ENCODE measurements at regions not wholly inside any gene's neighbourhood (a gene's known extent, or its start where the extent isn't known, plus 50 kb on each side); places are given as distances from the start of the nearest gene placed in this dataset.
"Not testable (repeated sequence)": the region's sequence is repeated elsewhere in the genome, so short reads cannot be mapped to it uniquely, and the experiment has no call there.

DNA sequence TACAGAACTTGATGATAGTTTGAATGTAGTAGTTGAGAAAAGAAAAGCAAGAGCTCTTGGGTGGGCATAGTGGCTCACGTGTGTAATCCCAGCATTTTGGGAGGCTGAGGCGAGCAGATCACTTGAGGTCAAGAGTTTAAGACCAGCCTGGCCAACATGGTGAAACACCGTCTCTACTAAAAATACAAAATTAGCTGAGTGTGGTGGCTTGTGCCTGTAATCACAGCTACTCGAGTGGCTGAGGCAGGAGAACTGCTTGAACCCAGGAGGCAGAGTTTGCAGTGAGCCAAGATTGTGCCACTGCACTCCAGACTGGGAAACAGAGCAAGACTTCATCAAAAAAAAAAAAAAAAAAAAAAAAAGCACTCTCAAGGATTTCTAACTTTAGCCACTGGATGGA lies 900.2 kb upstream of the WWC1 start:
- ATAC-seq; POLR2A ChIA-PET; DNase-seq (ENCODE audit: low spot score); H3K27me3 Mint-ChIP-seq (ENCODE audit: low read depth); H3K4me3 Mint-ChIP-seq; H3K36me3 Mint-ChIP-seq; H3K27ac Mint-ChIP-seq; H3K9me3 Mint-ChIP-seq: not testable (repeated sequence)
- CTCF ChIA-PET: interaction anchor here (1.1 kb wide), 1 partner anchor 130 kb away, joined by 4 read pairs; no protein-coding TSS in a partner anchor
- H3K4me1 Mint-ChIP-seq: peaks cover 15% of the 10 kb centered on the region

- TF ChIP-seq NR3C1 (CRISPR knock-in tag; conservative IDR thresholded peaks at IDR 0.05; ENCODE audit: low read depth): no peak
- TF ChIP-seq CREB1 (CRISPR knock-in tag; IDR thresholded peaks at IDR 0.05): no peak
- Mint-ChIP-seq H3K27me3 (ENCODE audit: low read depth) (no peaks in the 10 kb centered on the region), H3K4me3 (no peak overlapping the region), H3K36me3 (no peaks in the 10 kb centered on the region), H3K9me3 (peaks cover 1% of the 10 kb centered on the region; the same call in 1 of the 2 replicates), H3K27ac (no peak overlapping the region), H3K4me1 (peaks cover 15% of the 10 kb centered on the region)
- DNase-seq (ENCODE audit: low spot score) (no peak), ATAC-seq (peak; percentile 81)
- ChIA-PET CTCF (interaction anchor here (1.1 kb wide), 1 partner anchor 130 kb away, joined by 4 read pairs; no protein-coding TSS in a partner anchor), POLR2A (no interaction called here)
Observed at GRCh38 chr5:167392240-167392639, 899.2 kb upstream of the WWC1 start.

- H3K27ac Mint-ChIP-seq: no peak overlapping the region
- H3K4me3 Mint-ChIP-seq: no peak overlapping the region
- POLR2A ChIA-PET: no interaction called here
- no peak for ATAC-seq
- H3K9me3 Mint-ChIP-seq: no peaks in the 10 kb centered on the region
- no peaks in the 10 kb centered on the region for H3K27me3 Mint-ChIP-seq (ENCODE audit: low read depth)
- DNase-seq (ENCODE audit: low spot score): no peak
- peaks cover 15% of the 10 kb centered on the region for H3K4me1 Mint-ChIP-seq
- TF ChIP-seq, protein P1, sequence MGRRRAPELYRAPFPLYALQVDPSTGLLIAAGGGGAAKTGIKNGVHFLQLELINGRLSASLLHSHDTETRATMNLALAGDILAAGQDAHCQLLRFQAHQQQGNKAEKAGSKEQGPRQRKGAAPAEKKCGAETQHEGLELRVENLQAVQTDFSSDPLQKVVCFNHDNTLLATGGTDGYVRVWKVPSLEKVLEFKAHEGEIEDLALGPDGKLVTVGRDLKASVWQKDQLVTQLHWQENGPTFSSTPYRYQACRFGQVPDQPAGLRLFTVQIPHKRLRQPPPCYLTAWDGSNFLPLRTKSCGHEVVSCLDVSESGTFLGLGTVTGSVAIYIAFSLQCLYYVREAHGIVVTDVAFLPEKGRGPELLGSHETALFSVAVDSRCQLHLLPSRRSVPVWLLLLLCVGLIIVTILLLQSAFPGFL (CRISPR knock-in tag; IDR thresholded peaks at IDR 0.05; ENCODE audit: borderline replicate concordance): no peak
- TF ChIP-seq ERG (CRISPR knock-in tag; IDR thresholded peaks at IDR 0.05): no peak
- TF ChIP-seq, protein P2, sequence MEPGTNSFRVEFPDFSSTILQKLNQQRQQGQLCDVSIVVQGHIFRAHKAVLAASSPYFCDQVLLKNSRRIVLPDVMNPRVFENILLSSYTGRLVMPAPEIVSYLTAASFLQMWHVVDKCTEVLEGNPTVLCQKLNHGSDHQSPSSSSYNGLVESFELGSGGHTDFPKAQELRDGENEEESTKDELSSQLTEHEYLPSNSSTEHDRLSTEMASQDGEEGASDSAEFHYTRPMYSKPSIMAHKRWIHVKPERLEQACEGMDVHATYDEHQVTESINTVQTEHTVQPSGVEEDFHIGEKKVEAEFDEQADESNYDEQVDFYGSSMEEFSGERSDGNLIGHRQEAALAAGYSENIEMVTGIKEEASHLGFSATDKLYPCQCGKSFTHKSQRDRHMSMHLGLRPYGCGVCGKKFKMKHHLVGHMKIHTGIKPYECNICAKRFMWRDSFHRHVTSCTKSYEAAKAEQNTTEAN (CRISPR knock-in tag; IDR thresholded peaks at IDR 0.05): no peak
- TF ChIP-seq, protein P3, sequence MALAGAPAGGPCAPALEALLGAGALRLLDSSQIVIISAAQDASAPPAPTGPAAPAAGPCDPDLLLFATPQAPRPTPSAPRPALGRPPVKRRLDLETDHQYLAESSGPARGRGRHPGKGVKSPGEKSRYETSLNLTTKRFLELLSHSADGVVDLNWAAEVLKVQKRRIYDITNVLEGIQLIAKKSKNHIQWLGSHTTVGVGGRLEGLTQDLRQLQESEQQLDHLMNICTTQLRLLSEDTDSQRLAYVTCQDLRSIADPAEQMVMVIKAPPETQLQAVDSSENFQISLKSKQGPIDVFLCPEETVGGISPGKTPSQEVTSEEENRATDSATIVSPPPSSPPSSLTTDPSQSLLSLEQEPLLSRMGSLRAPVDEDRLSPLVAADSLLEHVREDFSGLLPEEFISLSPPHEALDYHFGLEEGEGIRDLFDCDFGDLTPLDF (CRISPR knock-in tag; IDR thresholded peaks at IDR 0.05): no peak
- no peak for TF ChIP-seq ZNF671 (CRISPR knock-in tag; IDR thresholded peaks at IDR 0.05)
- no peak for TF ChIP-seq SMAD3 (CRISPR knock-in tag; IDR thresholded peaks at IDR 0.05; ENCODE audit: borderline replicate concordance)
- TF ChIP-seq, protein P4, sequence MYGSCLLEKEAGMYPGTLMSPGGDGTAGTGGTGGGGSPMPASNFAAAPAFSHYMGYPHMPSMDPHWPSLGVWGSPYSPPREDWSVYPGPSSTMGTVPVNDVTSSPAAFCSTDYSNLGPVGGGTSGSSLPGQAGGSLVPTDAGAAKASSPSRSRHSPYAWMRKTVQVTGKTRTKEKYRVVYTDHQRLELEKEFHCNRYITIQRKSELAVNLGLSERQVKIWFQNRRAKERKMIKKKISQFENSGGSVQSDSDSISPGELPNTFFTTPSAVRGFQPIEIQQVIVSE (CRISPR knock-in tag; IDR thresholded peaks at IDR 0.05; ENCODE audit: borderline replicate concordance): no peak
- CTCF ChIA-PET: interaction anchor here (0.7 kb wide), 1 partner anchor 131 kb away, joined by 3 read pairs; no protein-coding TSS in a partner anchor
- no peaks in the 10 kb centered on the region for H3K36me3 Mint-ChIP-seq
Observed at GRCh38 chr5:167393358-167393757, 898.1 kb upstream of the WWC1 start.

- TF ChIP-seq, protein P5, sequence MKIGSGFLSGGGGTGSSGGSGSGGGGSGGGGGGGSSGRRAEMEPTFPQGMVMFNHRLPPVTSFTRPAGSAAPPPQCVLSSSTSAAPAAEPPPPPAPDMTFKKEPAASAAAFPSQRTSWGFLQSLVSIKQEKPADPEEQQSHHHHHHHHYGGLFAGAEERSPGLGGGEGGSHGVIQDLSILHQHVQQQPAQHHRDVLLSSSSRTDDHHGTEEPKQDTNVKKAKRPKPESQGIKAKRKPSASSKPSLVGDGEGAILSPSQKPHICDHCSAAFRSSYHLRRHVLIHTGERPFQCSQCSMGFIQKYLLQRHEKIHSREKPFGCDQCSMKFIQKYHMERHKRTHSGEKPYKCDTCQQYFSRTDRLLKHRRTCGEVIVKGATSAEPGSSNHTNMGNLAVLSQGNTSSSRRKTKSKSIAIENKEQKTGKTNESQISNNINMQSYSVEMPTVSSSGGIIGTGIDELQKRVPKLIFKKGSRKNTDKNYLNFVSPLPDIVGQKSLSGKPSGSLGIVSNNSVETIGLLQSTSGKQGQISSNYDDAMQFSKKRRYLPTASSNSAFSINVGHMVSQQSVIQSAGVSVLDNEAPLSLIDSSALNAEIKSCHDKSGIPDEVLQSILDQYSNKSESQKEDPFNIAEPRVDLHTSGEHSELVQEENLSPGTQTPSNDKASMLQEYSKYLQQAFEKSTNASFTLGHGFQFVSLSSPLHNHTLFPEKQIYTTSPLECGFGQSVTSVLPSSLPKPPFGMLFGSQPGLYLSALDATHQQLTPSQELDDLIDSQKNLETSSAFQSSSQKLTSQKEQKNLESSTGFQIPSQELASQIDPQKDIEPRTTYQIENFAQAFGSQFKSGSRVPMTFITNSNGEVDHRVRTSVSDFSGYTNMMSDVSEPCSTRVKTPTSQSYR (CRISPR knock-in tag; IDR thresholded peaks at IDR 0.05): no peak
- TF ChIP-seq CREB1 (CRISPR knock-in tag; IDR thresholded peaks at IDR 0.05) (no peak), ZMAT4 (CRISPR knock-in tag; IDR thresholded peaks at IDR 0.05) (no peak), KAT7 (CRISPR knock-in tag; IDR thresholded peaks at IDR 0.05; ENCODE audit: borderline replicate concordance) (no peak)
- Mint-ChIP-seq H3K27ac (no peak overlapping the region), H3K9me3 (no peaks in the 10 kb centered on the region), H3K36me3 (no peaks in the 10 kb centered on the region), H3K4me3 (no peak overlapping the region), H3K27me3 (ENCODE audit: low read depth) (no peaks in the 10 kb centered on the region), H3K4me1 (peaks cover 11% of the 10 kb centered on the region)
- ATAC-seq: no peak
- POLR2A ChIA-PET: no interaction called here
- DNase-seq (ENCODE audit: low spot score): no peak
- CTCF ChIA-PET: no interaction called here
Observed at GRCh38 chr5:167402671-167403070, 888.8 kb upstream of the WWC1 start.
